ENCODE measurements at regions not wholly inside any gene's neighbourhood (a gene's known extent, or its start where the extent isn't known, plus 50 kb on each side); places are given as distances from the start of the nearest gene placed in this dataset.

DNA sequence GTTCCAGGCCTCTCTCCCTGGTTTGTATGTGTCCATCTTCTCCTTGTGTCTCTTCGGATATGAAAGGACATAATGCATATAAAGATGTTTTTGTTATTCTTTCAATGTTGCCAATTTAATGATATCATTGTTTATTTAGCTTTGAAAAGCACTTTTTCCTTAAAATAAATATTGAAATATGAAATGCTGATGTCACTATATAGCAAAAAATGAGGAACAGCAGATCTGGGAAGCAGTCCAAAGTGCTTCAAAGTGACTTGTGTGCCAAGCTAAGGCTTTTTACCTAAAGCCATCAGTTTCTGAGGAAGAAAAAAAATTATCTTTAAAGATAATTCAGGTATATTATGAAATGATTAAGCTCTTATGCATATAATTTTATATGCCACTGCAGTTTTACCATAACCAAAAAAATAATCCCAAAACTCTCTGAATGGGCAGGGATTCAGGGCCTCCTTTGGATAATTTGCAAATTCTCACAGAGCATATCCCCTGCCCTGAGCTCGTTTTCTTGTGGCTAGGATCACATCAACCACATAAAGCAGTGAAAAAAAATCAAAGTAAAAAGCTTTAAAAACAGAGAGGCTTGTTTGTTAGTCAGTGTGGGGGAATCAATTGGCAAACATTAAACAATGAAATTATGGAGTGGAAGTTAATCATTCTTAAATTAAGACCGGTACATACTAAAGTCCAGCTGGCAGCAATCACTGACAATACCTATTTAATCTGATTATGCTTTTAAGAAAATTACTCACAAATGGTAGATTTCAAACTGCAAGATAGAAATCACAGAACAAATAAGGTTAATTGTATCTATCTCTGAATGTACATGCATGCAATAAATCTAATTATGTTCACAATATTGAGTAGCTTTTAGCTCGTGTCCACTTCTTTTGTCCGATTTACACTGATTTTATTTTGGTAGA, 1027.9 kb upstream of the ADGRB3 start:
- no peak for TF ChIP-seq POLR2AphosphoS5 (IDR thresholded peaks at IDR 0.05)
- TF ChIP-seq, protein P1, sequence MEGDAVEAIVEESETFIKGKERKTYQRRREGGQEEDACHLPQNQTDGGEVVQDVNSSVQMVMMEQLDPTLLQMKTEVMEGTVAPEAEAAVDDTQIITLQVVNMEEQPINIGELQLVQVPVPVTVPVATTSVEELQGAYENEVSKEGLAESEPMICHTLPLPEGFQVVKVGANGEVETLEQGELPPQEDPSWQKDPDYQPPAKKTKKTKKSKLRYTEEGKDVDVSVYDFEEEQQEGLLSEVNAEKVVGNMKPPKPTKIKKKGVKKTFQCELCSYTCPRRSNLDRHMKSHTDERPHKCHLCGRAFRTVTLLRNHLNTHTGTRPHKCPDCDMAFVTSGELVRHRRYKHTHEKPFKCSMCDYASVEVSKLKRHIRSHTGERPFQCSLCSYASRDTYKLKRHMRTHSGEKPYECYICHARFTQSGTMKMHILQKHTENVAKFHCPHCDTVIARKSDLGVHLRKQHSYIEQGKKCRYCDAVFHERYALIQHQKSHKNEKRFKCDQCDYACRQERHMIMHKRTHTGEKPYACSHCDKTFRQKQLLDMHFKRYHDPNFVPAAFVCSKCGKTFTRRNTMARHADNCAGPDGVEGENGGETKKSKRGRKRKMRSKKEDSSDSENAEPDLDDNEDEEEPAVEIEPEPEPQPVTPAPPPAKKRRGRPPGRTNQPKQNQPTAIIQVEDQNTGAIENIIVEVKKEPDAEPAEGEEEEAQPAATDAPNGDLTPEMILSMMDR (IDR thresholded peaks at IDR 0.05), result no peak
- no peak for TF ChIP-seq EP300 (IDR thresholded peaks at IDR 0.05; ENCODE audit: low read depth)
- no peak for TF ChIP-seq POLR2A (IDR thresholded peaks at IDR 0.05)
- H3K4me1 ChIP-seq, result no peaks in the 10 kb centered on the region
- no peak overlapping the region for H3K4me3 ChIP-seq
- in situ Hi-C loops (cut with MboI; ENCODE audit: low pct_ligation_motif_present in 1 of 4, low pct_unique_long_range_greater_than_20kb in 1 of 4, low sequenced_read_pairs in 3 of 4) (no loop called here), intact Hi-C loops (cut with DNase I; ENCODE audit: low total_unique reads) (no loop called here)
- WGBS, 2 donors (ENCODE audit: low coverage in 1 of 2), result 45 to 49% methylated on average over 4 to 5 of the region's 5 CpGs
- DNase-seq, result no peak
- no peak overlapping the region for H3K27ac ChIP-seq
- H3K27me3 ChIP-seq, result no peaks in the 10 kb centered on the region
- no peaks in the 10 kb centered on the region for H3K9me3 ChIP-seq
- no peaks in the 10 kb centered on the region for H3K36me3 ChIP-seq

DNA sequence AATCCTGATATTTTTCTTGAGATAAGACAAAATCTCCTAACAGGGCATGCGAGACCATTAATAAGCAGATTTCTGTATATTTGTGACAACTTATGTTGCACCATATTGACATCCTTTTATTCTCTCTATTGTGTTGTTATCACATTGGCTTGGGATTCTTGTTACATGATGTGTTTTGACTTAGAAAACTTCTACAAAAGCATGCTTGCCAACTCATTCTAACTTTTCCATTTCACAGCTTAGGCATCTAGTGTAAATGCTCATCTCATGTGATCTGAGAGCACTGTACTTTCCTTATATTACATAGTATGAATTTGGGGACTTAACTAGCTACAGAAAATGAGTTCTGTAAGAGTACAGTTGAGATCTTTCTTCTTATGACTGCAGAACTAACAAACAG, 1040.7 kb upstream of the ADGRB3 start:
- 90 to 100% methylated on average over 1 of the region's 1 CpG for WGBS, 2 donors (ENCODE audit: low coverage in 1 of 2)
- no peaks in the 10 kb centered on the region for H3K4me1 ChIP-seq
- H3K4me3 ChIP-seq, result no peak overlapping the region
- no peaks in the 10 kb centered on the region for H3K9me3 ChIP-seq
- TF ChIP-seq, protein P1 (IDR thresholded peaks at IDR 0.05), result no peak
- TF ChIP-seq EP300 (IDR thresholded peaks at IDR 0.05; ENCODE audit: low read depth) (no peak), POLR2A (IDR thresholded peaks at IDR 0.05) (no peak), POLR2AphosphoS5 (IDR thresholded peaks at IDR 0.05) (no peak)
- H3K27me3 ChIP-seq, result no peaks in the 10 kb centered on the region
- no peak overlapping the region for H3K27ac ChIP-seq
- intact Hi-C loops (cut with DNase I; ENCODE audit: low total_unique reads) (no loop called here), in situ Hi-C loops (cut with MboI; ENCODE audit: low pct_ligation_motif_present in 1 of 4, low pct_unique_long_range_greater_than_20kb in 1 of 4, low sequenced_read_pairs in 3 of 4) (no loop called here)
- DNase-seq, result no peak
- H3K36me3 ChIP-seq, result no peaks in the 10 kb centered on the region

DNA sequence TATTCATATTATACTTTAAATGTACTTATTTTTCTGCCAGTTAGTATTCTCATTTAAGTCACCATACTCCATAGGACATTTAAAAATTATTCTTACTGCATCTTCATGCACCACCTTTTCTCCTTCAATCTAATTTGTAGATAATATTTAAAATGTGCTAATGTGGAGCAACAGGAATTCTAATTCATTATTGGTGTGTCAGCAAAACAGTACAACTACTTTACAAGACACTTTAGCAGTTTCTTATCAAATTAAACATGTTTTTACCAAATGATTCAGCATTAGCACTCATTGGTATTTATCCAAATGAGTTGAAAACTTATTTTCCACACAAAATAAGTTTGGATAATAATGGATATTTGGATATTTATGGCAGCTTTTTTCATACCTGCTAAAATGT, 1041.8 kb upstream of the ADGRB3 start:
- Histone ChIP-seq H3K36me3 (no peaks in the 10 kb centered on the region), H3K27ac (no peak overlapping the region), H3K9me3 (no peaks in the 10 kb centered on the region), H3K27me3 (no peaks in the 10 kb centered on the region), H3K4me3 (no peak overlapping the region), H3K4me1 (no peaks in the 10 kb centered on the region)
- no peak for DNase-seq
- intact Hi-C loops (cut with DNase I; ENCODE audit: low total_unique reads), result no loop called here
- TF ChIP-seq EP300 (IDR thresholded peaks at IDR 0.05; ENCODE audit: low read depth) (no peak), POLR2AphosphoS5 (IDR thresholded peaks at IDR 0.05) (no peak), POLR2A (IDR thresholded peaks at IDR 0.05) (no peak)
- TF ChIP-seq, protein P1 (IDR thresholded peaks at IDR 0.05), result no peak
- in situ Hi-C loops (cut with MboI; ENCODE audit: low pct_ligation_motif_present in 1 of 4, low pct_unique_long_range_greater_than_20kb in 1 of 4, low sequenced_read_pairs in 3 of 4), result no loop called here

DNA sequence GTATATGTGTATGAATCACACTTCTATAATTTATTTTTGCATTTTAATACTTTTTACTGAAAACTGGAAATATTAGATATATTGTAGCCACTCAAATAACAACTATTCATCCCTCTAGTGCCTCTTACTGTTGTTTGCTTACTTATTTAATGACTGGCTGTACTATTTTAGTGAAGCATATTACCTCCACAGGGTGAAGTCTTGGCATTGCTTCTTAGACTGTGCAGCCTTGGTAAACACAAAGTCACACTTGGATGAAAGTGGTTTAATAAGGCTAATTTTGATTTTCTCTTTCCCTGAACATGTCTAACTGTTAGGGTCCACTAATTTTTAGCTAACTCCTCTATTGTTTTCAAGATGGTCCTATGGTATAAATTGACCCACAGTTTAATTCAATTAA, 1043.2 kb upstream of the ADGRB3 start:
- no peak for DNase-seq
- H3K9me3 ChIP-seq, result no peaks in the 10 kb centered on the region
- intact Hi-C loops (cut with DNase I; ENCODE audit: low total_unique reads), result no loop called here
- no peaks in the 10 kb centered on the region for H3K36me3 ChIP-seq
- no peak overlapping the region for H3K4me3 ChIP-seq
- in situ Hi-C loops (cut with MboI; ENCODE audit: low pct_ligation_motif_present in 1 of 4, low pct_unique_long_range_greater_than_20kb in 1 of 4, low sequenced_read_pairs in 3 of 4), result no loop called here
- H3K4me1 ChIP-seq, result no peaks in the 10 kb centered on the region
- H3K27me3 ChIP-seq, result no peaks in the 10 kb centered on the region
- H3K27ac ChIP-seq, result no peak overlapping the region
- TF ChIP-seq EP300 (IDR thresholded peaks at IDR 0.05; ENCODE audit: low read depth) (no peak), POLR2A (IDR thresholded peaks at IDR 0.05) (no peak), POLR2AphosphoS5 (IDR thresholded peaks at IDR 0.05) (no peak)
- TF ChIP-seq, protein P1 (IDR thresholded peaks at IDR 0.05), result no peak
